Mesenchymal stem cell (in vitro differentiated cells and primary cell): ENCODE measurements at regions not wholly inside any gene's neighbourhood (a gene's known extent, or its start where the extent isn't known, plus 50 kb on each side); places are given as distances from the start of the nearest gene placed in this dataset.
"Not testable (repeated sequence)": the region's sequence is repeated elsewhere in the genome, so short reads cannot be mapped to it uniquely, and the experiment has no call there.

Experiments used
- DNase-seq: peaks from one replicate; pipeline ENCODE4 v3.0.0-alpha.2; 2013
- H2AFZ ChIP-seq: one replicate; pipeline ENCODE4 v1.6.1; 2013; ENCODE audit warnings: low read depth, mild to moderate bottlenecking, control low read depth, inconsistent platforms, low read length, moderate library complexity
- H2AK5ac ChIP-seq: 2 replicates; pipeline ENCODE4 v1.6.1; 2013; ENCODE audit warnings: low read length, moderate library complexity, mild to moderate bottlenecking, inconsistent platforms; ENCODE audit not compliant: severe bottlenecking
- H2BK120ac ChIP-seq: one replicate; pipeline ENCODE4 v1.6.1; 2013; ENCODE audit warnings: low read depth, mild to moderate bottlenecking, inconsistent platforms, low read length, moderate library complexity
- H2BK12ac ChIP-seq, 2 experiments: one replicate each; pipeline ENCODE4 v1.6.1; 2013; ENCODE audit warnings: inconsistent platforms in 2 of 2, low read length in 2 of 2, mild to moderate bottlenecking in 2 of 2, moderate library complexity in 2 of 2, control low read depth in 1 of 2
- H2BK15ac ChIP-seq: one replicate; pipeline ENCODE4 v1.6.1; 2013; ENCODE audit warnings: mild to moderate bottlenecking, low read depth, inconsistent platforms; ENCODE audit not compliant: poor library complexity, severe bottlenecking
- H2BK5ac ChIP-seq: 2 replicates; pipeline ENCODE4 v1.6.1; 2013; ENCODE audit warnings: low read depth, mild to moderate bottlenecking, low read length, control low read depth, inconsistent platforms; ENCODE audit not compliant: poor library complexity, severe bottlenecking
- H3K14ac ChIP-seq, 2 experiments: one replicate each; pipeline ENCODE4 v1.6.1; 2013; ENCODE audit warnings: inconsistent platforms in 2 of 2, low read length in 2 of 2, control low read depth in 1 of 2, mild to moderate bottlenecking in 1 of 2, moderate library complexity in 1 of 2
- H3K18ac ChIP-seq, 2 experiments: one replicate each; pipeline ENCODE4 v1.6.1; 2013; ENCODE audit warnings: inconsistent platforms in 2 of 2, low read length in 2 of 2, control low read depth in 1 of 2, low read depth in 1 of 2, mild to moderate bottlenecking in 1 of 2
- H3K23ac ChIP-seq, 2 experiments: one replicate each; pipeline ENCODE4 v1.6.1; 2013; ENCODE audit warnings: inconsistent platforms in 2 of 2, low read length in 2 of 2, mild to moderate bottlenecking in 2 of 2, moderate library complexity in 2 of 2, control low read depth in 1 of 2
- H3K27ac ChIP-seq: 2 replicates; pipeline ENCODE4 v1.5.1; 2013; ENCODE audit warnings: mild to moderate bottlenecking, moderate library complexity, low read length, control low read depth, inconsistent platforms; ENCODE audit not compliant: poor library complexity, severe bottlenecking
- H3K27me3 ChIP-seq, 2 experiments: 2 replicates each; pipeline versions ENCODE4 v1.6.1 to v1.7.0; 2013; ENCODE audit warnings: low read length in 2 of 2, mild to moderate bottlenecking in 2 of 2, moderate library complexity in 2 of 2, control low read depth in 1 of 2, inconsistent platforms in 1 of 2; ENCODE audit not compliant: control insufficient read depth in 1 of 2, insufficient read depth in 1 of 2
- H3K36me3 ChIP-seq, 2 experiments: 2 replicates each; pipeline versions ENCODE4 v1.6.1 to v1.7.0; 2013; ENCODE audit warnings: low read length in 2 of 2, control low read depth in 1 of 2, inconsistent platforms in 1 of 2, low read depth in 1 of 2, mild to moderate bottlenecking in 1 of 2; ENCODE audit not compliant: insufficient read depth in 2 of 2, control insufficient read depth in 1 of 2
- H3K4ac ChIP-seq, 2 experiments: one replicate each; pipeline ENCODE4 v1.6.1; 2013; ENCODE audit warnings: inconsistent platforms in 2 of 2, low read length in 2 of 2, mild to moderate bottlenecking in 2 of 2, moderate library complexity in 2 of 2, control low read depth in 1 of 2, low read depth in 1 of 2
- H3K4me1 ChIP-seq: 2 replicates; pipeline ENCODE4 v1.6.1; 2013; ENCODE audit warnings: low read depth, low read length, control low read depth; ENCODE audit not compliant: control insufficient read depth, insufficient read depth
- H3K4me2 ChIP-seq: 2 replicates; pipeline ENCODE4 v1.6.1; 2013; ENCODE audit warnings: low read length, mild to moderate bottlenecking, inconsistent platforms; ENCODE audit not compliant: poor library complexity, severe bottlenecking
- H3K4me3 ChIP-seq, 2 experiments: 2 replicates each; pipeline versions ENCODE4 v1.5.1 to v1.7.0; 2013; ENCODE audit warnings: low read length in 2 of 2, mild to moderate bottlenecking in 2 of 2, control low read depth in 1 of 2, low read depth in 1 of 2; ENCODE audit not compliant: insufficient read depth in 1 of 2
- H3K79me1 ChIP-seq: replicated peaks from 2 replicates; pipeline ENCODE4 v1.6.1; 2013; ENCODE audit warnings: mild to moderate bottlenecking, control low read depth, low read length, inconsistent platforms; ENCODE audit not compliant: poor library complexity, severe bottlenecking
- H3K9ac ChIP-seq: 2 replicates; pipeline ENCODE4 v1.7.0; 2013; ENCODE audit warnings: mild to moderate bottlenecking, low read length, moderate library complexity
- H3K9me3 ChIP-seq: 2 replicates; pipeline ENCODE4 v1.7.0; 2013; ENCODE audit warnings: mild to moderate bottlenecking, low read length; ENCODE audit not compliant: control insufficient read depth
- H4K8ac ChIP-seq: one replicate; pipeline ENCODE4 v1.6.1; 2013; ENCODE audit warnings: inconsistent platforms, mild to moderate bottlenecking, low read length, moderate library complexity
- H4K91ac ChIP-seq: one replicate; pipeline ENCODE4 v1.6.1; 2013; ENCODE audit warnings: mild to moderate bottlenecking, low read length, inconsistent platforms
- WGBS: methylation state at CpG from one replicate; pipeline ENCODE4 v1.1.7; 2013; ENCODE audit warnings: mixed read lengths; 5-methylcytosine and 5-hydroxymethylcytosine counted together

- not testable (repeated sequence) for H3K4me3 ChIP-seq, H3K23ac ChIP-seq, H4K91ac ChIP-seq, H2BK12ac ChIP-seq, H3K4ac ChIP-seq, H3K27ac ChIP-seq, H2AFZ ChIP-seq, DNase-seq, H2AK5ac ChIP-seq, H3K27me3 ChIP-seq, H2BK15ac ChIP-seq, H3K18ac ChIP-seq, H2BK5ac ChIP-seq, H3K9me3 ChIP-seq, H4K8ac ChIP-seq, H3K4me1 ChIP-seq, H3K79me1 ChIP-seq, H3K36me3 ChIP-seq, H3K4me2 ChIP-seq, H2BK120ac ChIP-seq, H3K9ac ChIP-seq, H3K14ac ChIP-seq
- WGBS, result no CpG with 5 or more reads among the region's 2 CpGs
Measured at GRCh38 chr4:131883181-131883580, 1265.9 kb upstream of the PCDH10 start.

- H2BK5ac ChIP-seq, H4K91ac ChIP-seq, H3K4me2 ChIP-seq, H4K8ac ChIP-seq, H3K18ac ChIP-seq, H2AFZ ChIP-seq, H3K9me3 ChIP-seq, H3K4me1 ChIP-seq, DNase-seq, H3K9ac ChIP-seq, H3K79me1 ChIP-seq, H2BK12ac ChIP-seq, H3K36me3 ChIP-seq, H3K27ac ChIP-seq, H3K4ac ChIP-seq, H2AK5ac ChIP-seq, H2BK120ac ChIP-seq, H3K23ac ChIP-seq, H3K4me3 ChIP-seq, H3K14ac ChIP-seq, H2BK15ac ChIP-seq, H3K27me3 ChIP-seq: not testable (repeated sequence)
- WGBS, result 38% methylated on average over 1 of the region's 2 CpGs
Measured at GRCh38 chr4:131925662-131926061, 1223.4 kb upstream of the PCDH10 start.

- not testable (repeated sequence) for H3K9me3 ChIP-seq, H2AFZ ChIP-seq, H3K14ac ChIP-seq, H3K79me1 ChIP-seq, H3K27ac ChIP-seq, H3K18ac ChIP-seq, H3K4me3 ChIP-seq, H3K27me3 ChIP-seq, H3K4me2 ChIP-seq, H3K9ac ChIP-seq, H3K36me3 ChIP-seq, H2BK15ac ChIP-seq, H2AK5ac ChIP-seq, H3K4me1 ChIP-seq, H2BK12ac ChIP-seq, H3K4ac ChIP-seq, H4K8ac ChIP-seq, H3K23ac ChIP-seq, H4K91ac ChIP-seq, H2BK5ac ChIP-seq, H2BK120ac ChIP-seq
- DNase-seq, result peak; percentile 38
Measured at GRCh38 chr4:131967646-131968045, 1181.4 kb upstream of the PCDH10 start.

- Histone ChIP-seq H2BK120ac (no peak overlapping the region), H2BK12ac (no peak overlapping the region), H3K23ac (no peak overlapping the region), H2AFZ (no peak overlapping the region), H3K9ac (no peak overlapping the region), H3K14ac (no peak overlapping the region), H4K8ac (no peak overlapping the region), H3K36me3 (no peaks in the 10 kb centered on the region), H4K91ac (no peak overlapping the region), H3K9me3 (peaks cover 13% of the 10 kb centered on the region), H3K4me2 (no peak overlapping the region), H2AK5ac (no peak overlapping the region), H3K18ac (no peak overlapping the region), H2BK15ac (no peak overlapping the region), H2BK5ac (no peak overlapping the region), H3K4ac (no peak overlapping the region), H3K4me3 (peak overlapping the region in 1 of 2 experiments; percentile 57), H3K79me1 (no peaks in the 10 kb centered on the region), H3K27me3 (no peaks in the 10 kb centered on the region), H3K27ac (no peak overlapping the region), H3K4me1 (no peaks in the 10 kb centered on the region)
- 98% methylated on average over 4 of the region's 4 CpGs for WGBS
- DNase-seq, result no peak
Measured at GRCh38 chr4:131974730-131975129, 1174.4 kb upstream of the PCDH10 start.
